ENCODE measurements at regions not wholly inside any gene's neighbourhood (a gene's known extent, or its start where the extent isn't known, plus 50 kb on each side); places are given as distances from the start of the nearest gene placed in this dataset.

- DNase-seq, result no peak
These were observed 411.9 kb upstream of the SPTLC3 start for GRCh38 chr20:12596863-12597262.

GRCh38 chr20:12597551-12597950 lies 411.2 kb upstream of the SPTLC3 start:
- DNase-seq, result no peak

DNA sequence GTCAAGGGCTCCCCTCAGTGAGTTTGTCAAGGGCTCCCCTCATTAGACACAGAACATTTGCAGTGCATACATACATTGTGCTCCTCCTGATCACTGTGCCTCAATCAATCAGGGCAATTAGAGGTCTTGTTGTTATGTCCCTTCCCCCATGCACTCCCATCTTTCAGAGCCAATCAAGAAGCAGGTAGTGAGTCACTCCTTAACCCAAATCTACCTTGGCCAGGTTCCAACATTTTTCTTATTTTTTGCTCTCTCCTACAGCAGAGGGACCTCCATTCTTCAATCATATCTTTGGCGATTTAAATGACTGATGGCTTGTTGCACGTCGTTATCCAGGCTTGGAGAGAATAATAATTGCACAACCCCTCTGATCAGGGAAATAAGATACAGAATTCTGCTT lies 409.9 kb upstream of the SPTLC3 start:
- DNase-seq, result no peak

- no peak for DNase-seq
These were observed 409.3 kb upstream of the SPTLC3 start for GRCh38 chr20:12599494-12599893.

GRCh38 chr20:12605751-12606150 lies 403.0 kb upstream of the SPTLC3 start:
- no peak for DNase-seq

DNA sequence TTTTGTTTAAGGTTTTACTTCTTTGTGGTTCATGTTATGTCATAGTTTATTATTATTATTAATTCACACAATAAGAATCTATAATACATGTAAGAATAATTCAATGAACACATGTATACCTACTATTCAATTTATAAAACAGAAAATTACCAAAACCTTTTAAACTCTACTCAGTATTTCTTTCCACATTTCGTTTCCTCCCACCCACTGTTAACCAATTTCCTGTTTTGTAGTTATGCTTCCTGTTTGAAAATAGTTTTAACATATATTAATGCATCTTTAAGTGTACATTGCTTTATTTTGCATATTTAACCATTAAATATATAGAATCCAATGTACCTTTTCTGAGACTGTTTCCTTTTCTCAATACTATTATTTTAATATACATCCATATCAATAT lies 397.9 kb upstream of the SPTLC3 start:
- no peak for DNase-seq

DNA sequence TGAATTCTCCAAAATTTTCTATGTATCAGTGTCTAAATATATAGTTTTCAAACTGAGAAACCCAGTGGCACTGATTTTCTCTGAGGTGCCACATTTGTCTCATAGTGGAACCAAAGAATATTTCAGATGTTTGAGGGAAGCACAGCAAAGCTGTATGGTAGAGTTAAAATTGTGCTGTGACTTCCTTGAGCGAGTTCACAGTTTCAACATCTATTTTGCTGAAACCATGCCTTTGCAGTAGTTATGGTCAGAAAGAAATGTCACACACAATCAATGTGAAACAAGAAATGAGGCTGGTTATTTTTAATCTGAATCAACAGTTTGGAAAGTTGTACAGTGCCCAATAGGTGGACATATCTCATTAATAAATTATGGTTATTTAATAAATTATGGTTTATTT lies 394.0 kb upstream of the SPTLC3 start:
- no peak for DNase-seq

DNA sequence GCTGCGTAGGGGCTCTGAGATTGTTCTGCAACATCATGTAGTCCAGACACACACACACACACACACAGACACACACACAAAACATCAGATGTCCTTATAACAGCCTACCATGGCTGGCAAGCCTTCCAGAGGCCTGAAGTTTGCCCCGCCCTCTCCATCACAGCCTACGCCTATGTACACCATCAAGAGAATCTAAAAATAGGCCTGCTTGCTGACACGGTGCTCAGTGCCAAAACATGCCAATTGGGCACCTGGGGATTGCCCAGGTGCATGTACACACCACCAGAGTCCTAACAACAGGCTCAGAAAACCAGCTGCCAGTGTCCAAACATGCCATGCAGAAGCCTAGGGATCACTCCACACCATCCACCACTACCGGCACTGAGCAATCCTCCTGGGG lies 391.7 kb upstream of the SPTLC3 start:
- no peak for DNase-seq

DNA sequence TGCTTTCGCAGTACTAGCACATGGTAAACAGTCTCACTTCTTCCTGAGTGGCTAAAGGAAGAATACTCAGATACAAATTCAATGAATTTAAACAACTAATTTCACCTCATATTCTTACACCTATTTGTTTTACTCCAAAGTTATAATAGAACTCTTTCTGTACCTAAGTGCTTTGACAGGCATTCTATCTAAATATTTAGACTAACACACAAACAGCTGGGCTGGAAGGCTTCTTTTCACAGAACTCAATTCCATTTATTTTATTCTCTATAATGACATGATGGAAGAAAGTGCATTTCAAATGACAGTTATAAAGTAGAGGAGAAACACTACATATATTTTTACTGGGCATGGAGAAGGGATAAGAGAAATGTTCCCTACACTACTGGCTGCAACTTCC lies 384.9 kb upstream of the SPTLC3 start:
- DNase-seq, result no peak

GRCh38 chr20:12627485-12627884 lies 381.3 kb upstream of the SPTLC3 start:
- DNase-seq, result no peak

DNA sequence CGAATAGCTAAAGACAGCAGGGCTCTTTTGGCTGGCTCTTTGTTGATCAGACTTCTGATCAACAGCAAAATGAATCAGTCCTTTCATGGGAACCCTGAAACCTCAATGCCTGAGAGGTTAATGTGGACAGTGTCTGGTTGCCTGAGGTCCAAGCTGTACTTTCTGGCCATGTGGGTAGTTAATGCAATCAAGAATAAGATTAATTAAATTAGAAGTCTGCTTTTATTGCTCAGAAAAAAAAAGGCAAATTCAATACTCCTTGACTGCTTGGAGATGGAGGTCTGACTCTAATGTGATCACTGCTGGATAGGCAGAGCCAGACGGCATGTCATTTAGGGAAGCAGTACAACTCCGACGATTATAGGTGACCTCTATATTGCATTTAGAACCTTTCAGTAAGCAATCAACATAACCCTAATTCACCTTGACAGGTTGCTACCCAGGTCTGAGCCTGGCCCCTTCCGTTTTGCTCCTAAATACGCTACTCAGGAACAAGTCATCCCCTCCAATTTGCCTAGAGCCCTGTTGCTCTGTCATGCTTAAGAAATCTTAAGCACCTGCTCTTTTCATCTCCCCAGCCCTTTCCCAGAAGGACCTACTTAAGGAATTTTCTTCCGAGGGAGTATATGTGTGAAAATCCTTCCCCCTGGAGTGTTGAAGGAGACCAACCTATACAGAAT lies 370.0 kb upstream of the SPTLC3 start:
- DNase-seq, result no peak

DNA sequence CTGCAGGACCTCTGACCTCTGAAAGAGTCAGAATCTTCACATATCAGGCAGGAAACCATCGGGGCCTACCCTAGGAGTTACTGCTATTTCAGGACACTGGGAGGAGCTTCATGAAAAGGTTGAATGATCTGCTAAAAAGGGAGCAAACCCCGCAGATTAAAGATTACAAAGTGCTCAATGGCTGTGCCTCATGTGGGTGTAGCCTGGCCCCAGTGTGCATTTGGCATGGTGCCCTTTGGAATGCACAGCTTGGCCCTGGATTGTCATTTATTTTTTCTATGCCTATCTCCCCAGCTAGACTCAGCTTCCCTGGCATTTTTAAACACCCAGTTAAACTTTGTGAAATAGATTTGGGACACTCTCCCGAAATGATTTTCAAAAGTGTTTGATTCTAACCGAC lies 368.5 kb upstream of the SPTLC3 start:
- no peak for DNase-seq

GRCh38 chr20:12641619-12642018 lies 367.2 kb upstream of the SPTLC3 start:
- DNase-seq, result no peak

DNA sequence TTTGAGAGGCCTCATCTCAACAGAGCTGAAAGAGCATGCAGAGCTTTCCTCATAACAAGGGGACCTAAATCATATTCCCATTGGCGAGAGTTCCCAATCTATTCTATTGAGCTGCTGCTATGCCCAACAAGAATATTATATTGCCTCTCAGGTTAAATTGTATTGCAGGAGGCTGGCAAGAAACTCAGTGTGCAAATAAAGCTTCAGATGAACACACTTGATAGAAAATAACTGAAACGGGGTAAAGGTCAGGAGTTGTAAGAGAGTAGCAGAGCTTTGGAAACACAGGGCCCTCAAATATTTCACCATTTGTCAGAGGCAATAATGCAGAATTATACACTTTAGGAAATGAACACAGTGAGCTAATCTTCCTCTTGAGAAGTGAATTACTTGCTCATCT lies 364.3 kb upstream of the SPTLC3 start:
- no peak for DNase-seq

- DNase-seq, result no peak
These were observed 359.5 kb upstream of the SPTLC3 start for GRCh38 chr20:12649234-12649633.

DNA sequence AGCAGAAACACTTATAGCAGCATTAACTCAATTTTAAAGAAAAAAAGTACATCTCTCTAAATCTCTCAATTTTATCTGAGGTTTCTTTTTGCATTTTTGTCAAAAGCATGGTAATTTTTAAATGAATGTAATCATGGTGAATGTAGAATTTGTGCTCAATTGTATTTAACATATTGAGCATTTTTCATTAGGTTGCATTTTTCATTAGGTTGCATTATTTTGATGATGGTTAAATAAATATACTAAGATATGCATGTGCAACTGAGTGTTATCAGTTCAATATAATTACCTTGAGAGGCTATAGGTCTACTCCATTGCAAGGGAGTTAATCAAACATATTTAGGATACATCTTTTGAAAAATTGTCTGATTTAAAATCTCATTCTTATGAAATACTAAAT lies 355.1 kb upstream of the SPTLC3 start:
- DNase-seq, result no peak

DNA sequence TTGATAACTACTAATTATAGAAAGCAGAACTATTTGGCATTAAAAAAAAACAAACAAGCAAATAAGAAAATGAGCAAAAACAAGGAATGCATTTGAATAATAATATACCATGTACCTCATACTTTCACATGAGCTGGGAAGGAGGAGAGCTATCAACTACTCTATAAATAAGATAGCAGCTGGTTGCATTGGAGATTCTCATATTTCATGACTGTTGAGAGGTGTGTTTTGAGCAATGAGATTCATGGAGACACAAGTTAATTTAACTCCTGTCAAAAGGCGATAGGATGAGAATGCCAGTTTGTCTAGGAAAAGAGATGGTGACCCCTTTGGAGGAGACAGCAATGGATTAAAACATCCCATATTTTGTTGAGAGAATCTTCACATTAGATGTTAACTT lies 348.8 kb upstream of the SPTLC3 start:
- DNase-seq, result no peak

DNA sequence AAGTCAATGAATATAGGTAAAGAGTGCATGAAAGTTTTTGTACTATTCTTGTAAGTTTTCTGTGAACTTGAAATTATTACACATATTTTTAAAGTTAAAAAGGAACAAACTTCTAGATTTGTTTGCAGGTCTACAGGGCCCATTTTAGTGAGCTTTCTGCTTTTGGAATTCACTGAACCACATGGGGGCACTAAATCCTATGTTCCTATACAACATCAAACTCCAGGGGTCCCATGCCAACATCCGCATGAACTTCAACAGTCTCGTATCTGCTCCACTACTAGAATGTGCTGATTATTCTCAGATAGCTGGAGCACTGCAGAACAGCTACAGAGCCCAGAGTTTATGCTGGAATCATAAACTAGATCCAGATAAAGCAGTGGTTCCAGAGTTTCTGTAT lies 347.9 kb upstream of the SPTLC3 start:
- no peak for DNase-seq

DNA sequence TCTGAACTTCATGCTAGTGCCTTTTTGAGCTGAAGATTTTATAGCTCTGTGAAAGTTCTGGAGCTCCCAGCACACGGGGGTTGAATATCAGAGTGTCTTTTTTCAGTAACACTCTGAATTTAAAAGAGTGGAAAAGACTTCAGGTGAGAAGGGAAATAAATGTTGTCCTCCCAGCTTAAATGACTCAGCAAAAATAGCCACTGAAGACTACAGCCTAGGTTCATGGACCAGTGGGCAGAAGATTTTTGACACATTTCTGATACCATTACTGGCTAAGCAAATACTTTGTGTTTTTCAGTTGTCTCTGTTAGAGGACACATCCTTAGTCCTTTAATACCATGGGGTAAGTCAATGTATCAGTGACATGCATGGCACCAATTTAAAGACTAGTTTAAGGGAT lies 338.5 kb upstream of the SPTLC3 start:
- no peak for DNase-seq

- no peak for DNase-seq
These were observed 335.4 kb upstream of the SPTLC3 start for GRCh38 chr20:12673352-12673751.

GRCh38 chr20:12677925-12678324 lies 330.8 kb upstream of the SPTLC3 start:
- DNase-seq, result no peak

- DNase-seq, result no peak
These were observed 329.3 kb upstream of the SPTLC3 start for GRCh38 chr20:12679447-12679846.

DNA sequence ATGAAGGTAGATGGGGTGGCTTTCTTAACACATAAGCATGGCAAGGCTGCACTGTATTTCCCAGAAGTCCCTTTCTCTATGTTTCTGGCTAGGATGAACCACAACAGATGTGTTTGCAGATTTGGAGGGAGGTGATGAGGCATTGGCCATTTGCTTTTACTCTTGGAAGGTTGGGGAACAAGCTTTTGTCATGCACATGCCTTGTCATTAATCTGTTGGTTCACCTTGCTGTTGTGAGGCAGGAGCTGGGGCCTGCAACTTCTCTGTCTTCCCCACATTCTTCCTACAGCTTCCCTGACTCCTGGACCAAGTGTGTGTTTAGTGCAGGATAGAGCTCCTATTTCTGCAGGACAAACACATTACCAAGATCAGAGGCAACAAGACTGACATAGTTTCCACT lies 326.2 kb upstream of the SPTLC3 start:
- DNase-seq, result no peak

DNA sequence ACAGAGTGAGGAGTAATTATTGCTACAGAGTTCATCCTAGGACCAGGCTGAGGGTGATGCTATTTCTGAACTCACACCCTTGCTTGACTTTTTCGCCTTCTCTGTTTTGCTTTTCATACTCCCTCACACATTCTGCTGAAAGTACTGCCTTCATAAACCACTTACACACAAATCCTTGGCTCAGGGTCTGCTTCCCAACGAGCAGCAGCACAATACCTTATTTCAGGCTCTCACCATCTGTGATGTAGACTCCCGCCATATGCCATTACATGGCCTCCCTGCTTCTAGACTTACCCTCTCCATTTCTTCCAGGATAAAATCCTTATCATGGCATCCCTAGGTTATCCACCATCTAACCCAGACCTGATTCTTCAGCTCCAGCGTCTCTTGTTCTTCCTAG lies 321.3 kb upstream of the SPTLC3 start:
- DNase-seq, result no peak

DNA sequence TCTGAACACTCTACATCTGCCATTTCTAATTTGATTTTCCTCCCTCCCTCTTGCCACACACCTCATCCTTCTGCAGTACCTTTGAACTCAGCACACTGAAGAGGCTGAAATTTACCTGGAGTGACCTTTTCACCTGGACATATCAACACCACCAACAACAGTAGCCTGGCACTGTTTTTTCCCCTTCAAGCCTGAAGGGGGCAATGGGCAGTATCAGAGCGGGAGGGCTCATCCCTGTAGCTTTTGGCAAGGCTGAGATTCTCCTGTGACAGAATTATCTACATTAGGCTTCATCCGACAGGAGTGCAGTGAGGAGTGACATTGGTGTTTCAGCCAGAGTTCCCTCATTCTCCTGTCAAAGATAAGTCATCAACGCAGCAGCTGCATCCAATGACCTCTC lies 312.8 kb upstream of the SPTLC3 start:
- DNase-seq, result no peak

DNA sequence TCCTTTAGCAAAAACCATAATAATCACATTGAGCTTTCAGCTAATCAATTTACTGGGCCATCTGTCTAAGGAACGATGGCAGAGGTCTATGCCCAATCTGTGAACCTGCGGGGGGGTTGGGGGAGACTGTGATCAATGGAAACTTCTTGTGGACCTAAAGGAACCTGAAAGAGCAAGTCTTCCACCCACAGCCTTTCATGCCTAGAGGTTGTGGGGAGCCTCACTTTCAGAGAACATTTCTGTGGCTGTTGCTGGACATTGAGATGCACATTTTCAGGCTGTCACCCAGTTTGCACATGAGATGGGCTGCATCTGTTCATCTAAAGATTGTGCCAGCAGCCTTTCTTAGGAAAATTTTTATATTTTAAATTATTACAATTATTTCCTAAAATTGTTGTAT lies 310.0 kb upstream of the SPTLC3 start:
- no peak for DNase-seq
